Endothelial cell of umbilical vein (primary cell): ENCODE measurements at regions not wholly inside any gene's neighbourhood (a gene's known extent, or its start where the extent isn't known, plus 50 kb on each side); places are given as distances from the start of the nearest gene placed in this dataset.

Source experiments
- BruUV-seq: library from RNA; stranded (reverse); fragments of 400-500 nt; replicated peaks from 2 replicates; lab custom pipeline; 2021; lab: Mats Ljungman, UMichigan
- CTCF ChIA-PET: fragments of 300-600, 350-600 bp; sonication (Branson Sonifier 250); formaldehyde crosslinking; loops from one replicate; lab custom pipeline; 2021; ENCODE audit warnings: antibody characterized with exemption, inconsistent platforms; lab: Charles Lee
- POLR2A ChIA-PET: fragments of 300-600, 350-600 bp; sonication (Branson Sonifier 250); formaldehyde crosslinking; loops from one replicate; lab custom pipeline; 2021; ENCODE audit warnings: antibody characterized with exemption, inconsistent platforms; lab: Charles Lee
- DNase-seq: peaks from one replicate; pipeline ENCODE4 v3.0.0-alpha.2; 2011; ENCODE audit warnings: low read depth, low spot score
- FAIRE-seq: peaks from 2 replicates; lab custom pipeline; 2011; peaks lifted over from hg19 to GRCh38; lab: Jason Lieb, UNC
- H2AFZ ChIP-seq: 2 replicates; pipeline ENCODE4 v1.6.0; 2012; ENCODE audit warnings: low read depth, low read length, control low read depth, inconsistent platforms
- H3K27ac ChIP-seq: 2 replicates; pipeline ENCODE4 v1.5.1; 2011; ENCODE audit warnings: low read depth, mild to moderate bottlenecking, control low read depth, low read length, moderate library complexity; ENCODE audit not compliant: insufficient read depth
- H3K27me3 ChIP-seq, 2 experiments: 2 replicates each; pipeline versions ENCODE4 v1.6.0 to v1.6.1; 2011; ENCODE audit warnings: low read length in 2 of 2, mixed read lengths in 1 of 2; ENCODE audit not compliant: control insufficient read depth in 2 of 2, insufficient read depth in 2 of 2
- H3K36me3 ChIP-seq, 2 experiments: 2 replicates in 1 of 2; 3 replicates in 1 of 2; pipeline ENCODE4 v1.5.1; 2011; ENCODE audit warnings: low read length in 2 of 2, mild to moderate bottlenecking in 1 of 2, moderate library complexity in 1 of 2; ENCODE audit not compliant: control insufficient read depth in 2 of 2, insufficient read depth in 2 of 2; ENCODE audit errors: extremely low read depth in 1 of 2
- H3K4me1 ChIP-seq: 3 replicates; pipeline ENCODE4 v1.5.1; 2011; ENCODE audit warnings: mild to moderate bottlenecking, low read length; ENCODE audit not compliant: control insufficient read depth, insufficient read depth; ENCODE audit errors: extremely low read depth
- H3K4me2 ChIP-seq: 2 replicates; pipeline ENCODE4 v1.6.1; 2011; ENCODE audit warnings: low read length, control low read depth, mixed read lengths; ENCODE audit not compliant: insufficient read depth
- H3K4me3 ChIP-seq, 3 experiments: fragments of 200-600 bp in 1 of 3; sonication (generic), shearing (Covaris generic) in 1 of 3; replicated peaks in 1 of 3; 2 replicates each; pipeline ENCODE4 v1.5.1; 2011 to 2016; ENCODE audit warnings: control low read depth in 3 of 3, low read length in 3 of 3, mild to moderate bottlenecking in 2 of 3, inconsistent platforms in 1 of 3, low read depth in 1 of 3, moderate library complexity in 1 of 3; ENCODE audit not compliant: insufficient read depth in 1 of 3
- H3K79me2 ChIP-seq: 2 replicates; pipeline ENCODE4 v1.6.0; 2012; ENCODE audit warnings: low read length, inconsistent platforms; ENCODE audit not compliant: control insufficient read depth, insufficient read depth
- H3K9ac ChIP-seq: replicated peaks from 2 replicates; pipeline ENCODE3; 2011; ENCODE audit warnings: low read length, control low read depth; ENCODE audit not compliant: insufficient read depth; ENCODE audit errors: extremely low read depth
- H3K9me1 ChIP-seq: replicated peaks from 3 replicates; pipeline ENCODE4 v1.6.0; 2011; ENCODE audit warnings: mild to moderate bottlenecking, low read length; ENCODE audit not compliant: control insufficient read depth, insufficient read depth; ENCODE audit errors: extremely low read depth
- H3K9me3 ChIP-seq: replicated peaks from 2 replicates; pipeline ENCODE4 v1.5.1; 2012; ENCODE audit warnings: low read length, inconsistent platforms; ENCODE audit not compliant: control insufficient read depth, insufficient read depth
- H4K20me1 ChIP-seq: replicated peaks from 2 replicates; pipeline ENCODE3; 2011; ENCODE audit warnings: mild to moderate bottlenecking, low read length; ENCODE audit not compliant: control insufficient read depth, insufficient read depth; ENCODE audit errors: extremely low read depth
- EZH2 ChIP-seq: IDR thresholded peaks from 2 replicates; pipeline ENCODE4 v1.6.1; 2012; ENCODE audit warnings: borderline replicate concordance, low read depth, mild to moderate bottlenecking, moderate library complexity, low read length, inconsistent platforms; ENCODE audit not compliant: severe bottlenecking
- FOS ChIP-seq: IDR thresholded peaks from 2 replicates; pipeline ENCODE4 v1.6.1; 2011; ENCODE audit warnings: mild to moderate bottlenecking, low read length, moderate library complexity, borderline replicate concordance; ENCODE audit not compliant: insufficient read depth
- GATA2 ChIP-seq: IDR thresholded peaks from 2 replicates; pipeline ENCODE4 v1.7.0; 2011; ENCODE audit warnings: low read depth, mild to moderate bottlenecking, moderate library complexity, mixed read lengths, low read length; ENCODE audit not compliant: insufficient read length, insufficient read depth
- JUN ChIP-seq: IDR thresholded peaks from 2 replicates; pipeline ENCODE4 v1.6.1; 2011; ENCODE audit warnings: borderline replicate concordance, low read depth; ENCODE audit not compliant: insufficient read length, insufficient read depth
- MYC ChIP-seq: IDR thresholded peaks from one replicate; pipeline ENCODE4 v1.6.1; 2011; ENCODE audit warnings: mild to moderate bottlenecking, low read depth, low read length
- POLR2A ChIP-seq: IDR thresholded peaks from 2 replicates; pipeline ENCODE4 v1.6.1; 2012; ENCODE audit warnings: low read depth, mild to moderate bottlenecking, control low read depth, low read length
- POLR2AphosphoS5 ChIP-seq: IDR thresholded peaks from 2 replicates; pipeline ENCODE4 v1.6.1; 2012; ENCODE audit warnings: low read depth, mild to moderate bottlenecking, control low read depth, low read length, moderate library complexity; ENCODE audit not compliant: insufficient read depth
- dilution Hi-C: fragments of 300-500 bp; cut with MboI; formaldehyde crosslinking; loops from one replicate; pipeline ENCODE4 v1.15.0; 2019; ENCODE audit warnings: low sequenced_read_pairs; ENCODE audit not compliant: extremely low pct_ligation_motif_present
- intact Hi-C: fragments of 100-400 bp; cut with micrococcal nuclease; formaldehyde crosslinking; loops from one replicate; pipeline ENCODE4 v1.10.0; 2022
- TF ChIP-seq, protein P1 (sequence below): IDR thresholded peaks from 2 replicates; pipeline ENCODE4 v1.6.1; 2011; ENCODE audit not compliant: insufficient read depth, insufficient read length
- TF ChIP-seq, protein P2 (sequence below), 2 donors: IDR thresholded peaks; 1 replicate in 1 of 2; 2 replicates in 1 of 2; pipeline ENCODE4 v1.5.1; 2011; ENCODE audit warnings: low read length in 2 of 2, mild to moderate bottlenecking in 2 of 2, moderate library complexity in 2 of 2, control low read depth in 1 of 2, inconsistent platforms in 1 of 2, low read depth in 1 of 2; ENCODE audit not compliant: insufficient read depth in 1 of 2; ENCODE audit errors: extremely low read depth in 1 of 2

DNA sequence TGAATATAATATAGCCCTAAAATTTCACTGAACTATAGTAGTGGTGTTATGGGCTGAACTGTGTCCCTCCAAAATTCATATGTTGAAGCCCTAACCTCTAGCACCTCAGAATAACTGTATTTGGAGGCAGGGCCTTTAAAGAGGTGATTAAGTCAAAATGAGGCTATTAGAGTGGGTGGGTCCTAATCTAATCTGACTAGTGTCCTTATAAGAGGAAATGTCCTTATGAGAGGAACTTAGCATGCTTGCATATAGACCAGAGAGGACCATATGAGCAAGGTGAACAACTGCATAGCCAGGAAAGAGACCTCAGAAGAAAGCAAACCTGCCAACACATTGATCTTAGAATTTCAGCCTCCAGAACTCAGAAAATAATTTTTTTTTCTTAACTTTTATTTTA, 238.4 kb downstream of the ZEB2 start:
- H3K27me3 ChIP-seq: no peaks in the 10 kb centered on the region
- FAIRE-seq: no peak
- H3K4me3 ChIP-seq: no peak overlapping the region
- H3K9ac ChIP-seq: no peak overlapping the region
- no peaks in the 10 kb centered on the region for H4K20me1 ChIP-seq
- no peak for DNase-seq
- dilution Hi-C loops (no loop called here), intact Hi-C loops (no loop called here)
- H2AFZ ChIP-seq: no peak overlapping the region
- H3K36me3 ChIP-seq: no peaks in the 10 kb centered on the region
- no TSS peak for BruUV-seq
- ChIA-PET POLR2A (no interaction called here), CTCF (no interaction called here)
- H3K9me1 ChIP-seq: no peaks in the 10 kb centered on the region
- no peaks in the 10 kb centered on the region for H3K79me2 ChIP-seq
- H3K9me3 ChIP-seq: no peaks in the 10 kb centered on the region
- TF ChIP-seq GATA2: no peak
- no peak overlapping the region for H3K4me2 ChIP-seq
- H3K27ac ChIP-seq: no peak overlapping the region
- H3K4me1 ChIP-seq: no peaks in the 10 kb centered on the region

DNA sequence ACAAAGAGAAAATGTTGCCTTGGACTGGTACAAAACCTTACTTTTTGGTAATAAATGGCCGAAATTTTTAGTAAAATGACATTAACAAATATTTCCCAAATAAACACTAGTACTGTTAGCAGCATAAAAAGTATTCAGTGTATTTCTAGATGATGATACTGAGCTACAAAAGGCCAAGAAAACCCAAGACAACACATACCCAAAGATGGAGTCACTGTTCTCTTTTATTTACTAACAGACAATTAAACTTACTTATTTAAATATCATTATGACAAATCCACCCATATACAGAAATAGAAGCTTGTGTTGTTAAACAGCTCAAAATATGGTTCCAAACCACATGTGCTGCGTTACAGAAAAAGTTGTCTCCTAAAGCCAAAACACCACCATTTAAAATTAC, 239.9 kb downstream of the ZEB2 start:
- Histone ChIP-seq H3K4me1 (no peaks in the 10 kb centered on the region), H3K9me1 (no peaks in the 10 kb centered on the region), H3K27ac (no peak overlapping the region), H4K20me1 (no peaks in the 10 kb centered on the region), H3K9ac (no peak overlapping the region), H3K36me3 (no peaks in the 10 kb centered on the region), H3K4me3 (no peak overlapping the region), H3K27me3 (no peaks in the 10 kb centered on the region), H2AFZ (no peak overlapping the region), H3K9me3 (no peaks in the 10 kb centered on the region), H3K79me2 (no peaks in the 10 kb centered on the region), H3K4me2 (no peak overlapping the region)
- DNase-seq (no peak), FAIRE-seq (no peak)
- no TSS peak for BruUV-seq
- intact Hi-C loops (no loop called here), dilution Hi-C loops (no loop called here)
- no peak for TF ChIP-seq MYC
- TF ChIP-seq JUN: no peak
- TF ChIP-seq EZH2: no peak
- no peak for TF ChIP-seq POLR2AphosphoS5
- TF ChIP-seq FOS: no peak
- TF ChIP-seq, protein P1, sequence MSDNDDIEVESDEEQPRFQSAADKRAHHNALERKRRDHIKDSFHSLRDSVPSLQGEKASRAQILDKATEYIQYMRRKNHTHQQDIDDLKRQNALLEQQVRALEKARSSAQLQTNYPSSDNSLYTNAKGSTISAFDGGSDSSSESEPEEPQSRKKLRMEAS: no peak
- TF ChIP-seq POLR2A: no peak
- no peak for TF ChIP-seq GATA2
- TF ChIP-seq, protein P2, sequence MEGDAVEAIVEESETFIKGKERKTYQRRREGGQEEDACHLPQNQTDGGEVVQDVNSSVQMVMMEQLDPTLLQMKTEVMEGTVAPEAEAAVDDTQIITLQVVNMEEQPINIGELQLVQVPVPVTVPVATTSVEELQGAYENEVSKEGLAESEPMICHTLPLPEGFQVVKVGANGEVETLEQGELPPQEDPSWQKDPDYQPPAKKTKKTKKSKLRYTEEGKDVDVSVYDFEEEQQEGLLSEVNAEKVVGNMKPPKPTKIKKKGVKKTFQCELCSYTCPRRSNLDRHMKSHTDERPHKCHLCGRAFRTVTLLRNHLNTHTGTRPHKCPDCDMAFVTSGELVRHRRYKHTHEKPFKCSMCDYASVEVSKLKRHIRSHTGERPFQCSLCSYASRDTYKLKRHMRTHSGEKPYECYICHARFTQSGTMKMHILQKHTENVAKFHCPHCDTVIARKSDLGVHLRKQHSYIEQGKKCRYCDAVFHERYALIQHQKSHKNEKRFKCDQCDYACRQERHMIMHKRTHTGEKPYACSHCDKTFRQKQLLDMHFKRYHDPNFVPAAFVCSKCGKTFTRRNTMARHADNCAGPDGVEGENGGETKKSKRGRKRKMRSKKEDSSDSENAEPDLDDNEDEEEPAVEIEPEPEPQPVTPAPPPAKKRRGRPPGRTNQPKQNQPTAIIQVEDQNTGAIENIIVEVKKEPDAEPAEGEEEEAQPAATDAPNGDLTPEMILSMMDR (IDR thresholded peaks at IDR 0.05; ENCODE audit: extremely low read depth in 1 of 2, insufficient read depth in 1 of 2, low read depth in 1 of 2, low read length in 2 of 2): no peak
- ChIA-PET POLR2A (no interaction called here), CTCF (no interaction called here)
